NCI-H1092 treated with DMSO at 0.1 percent for 48 hours (cell line): ENCODE measurements at regions not wholly inside any gene's neighbourhood (a gene's known extent, or its start where the extent isn't known, plus 50 kb on each side); places are given as distances from the start of the nearest gene placed in this dataset.
"Not testable (repeated sequence)": the region's sequence is repeated elsewhere in the genome, so short reads cannot be mapped to it uniquely, and the experiment has no call there.

ENCODE experiments used
- DNase-seq: peaks from one replicate; lab custom pipeline; 2025; lab: John Stamatoyannopoulos, UW

DNA sequence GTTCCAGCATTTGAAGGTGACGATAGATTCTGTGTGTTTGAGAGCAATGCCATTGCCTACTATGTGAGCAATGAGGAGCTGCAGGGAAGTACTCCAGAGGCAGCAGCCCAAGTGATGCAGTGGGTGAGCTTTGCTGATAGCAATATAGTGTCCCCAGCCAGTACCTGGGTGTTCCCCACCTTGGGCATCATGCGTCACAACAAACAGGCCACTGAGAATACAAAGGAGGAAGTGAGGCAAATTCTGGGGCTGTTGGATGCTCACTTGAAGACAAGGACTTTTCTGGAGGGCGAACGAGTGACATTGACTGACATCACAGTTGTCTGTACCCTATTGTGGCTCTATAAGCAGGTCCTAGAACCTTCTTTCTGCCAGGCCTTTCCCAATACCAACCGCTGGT is 142.0 kb downstream of the PLS3 start:
- no peak for DNase-seq

DNA sequence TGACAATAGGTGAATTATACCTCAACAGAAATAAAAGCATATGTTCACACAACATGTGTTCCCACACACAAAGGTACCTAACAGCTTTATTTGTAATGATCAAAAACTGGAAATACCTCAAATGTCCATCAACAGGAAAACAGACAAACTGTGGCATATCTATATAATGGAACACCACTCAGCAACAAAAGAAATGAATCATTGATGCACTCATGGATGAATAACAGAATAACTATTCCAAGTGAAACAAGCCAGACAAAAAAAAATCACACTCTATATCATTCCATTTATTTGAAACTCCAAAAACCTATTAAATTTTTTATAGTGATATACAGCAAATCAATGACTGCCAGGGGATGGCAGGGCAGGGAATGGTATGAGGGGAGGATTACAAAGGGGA is 148.1 kb downstream of the PLS3 start:
- no peak for DNase-seq

DNA sequence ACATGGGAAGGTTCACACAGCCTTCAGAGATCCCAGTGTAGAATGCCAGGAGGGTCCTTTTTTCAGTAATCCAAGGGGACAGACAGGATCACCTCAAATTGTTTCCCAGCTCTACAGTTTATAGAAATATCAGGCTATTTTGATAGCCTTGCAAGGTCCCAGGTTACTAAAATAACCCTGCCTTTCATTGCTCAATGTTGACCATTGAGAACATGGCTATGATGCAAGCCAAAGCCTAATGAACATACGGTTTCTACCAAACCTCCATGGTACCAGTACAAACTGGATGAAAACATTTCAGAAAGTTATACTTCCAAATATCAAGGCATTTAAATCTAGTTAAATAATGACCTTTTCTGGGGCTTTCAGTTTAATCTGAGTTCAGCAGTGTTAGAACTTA is 151.5 kb downstream of the PLS3 start:
- no peak for DNase-seq

GRCh38 chrX:115713460-115713859 is 152.5 kb downstream of the PLS3 start:
- DNase-seq = no peak

- DNase-seq = peak; percentile 40
These were observed 158.2 kb downstream of the PLS3 start for GRCh38 chrX:115719171-115719570.

GRCh38 chrX:115722724-115723433 is 161.9 kb downstream of the PLS3 start:
- not testable (repeated sequence) for DNase-seq

DNA sequence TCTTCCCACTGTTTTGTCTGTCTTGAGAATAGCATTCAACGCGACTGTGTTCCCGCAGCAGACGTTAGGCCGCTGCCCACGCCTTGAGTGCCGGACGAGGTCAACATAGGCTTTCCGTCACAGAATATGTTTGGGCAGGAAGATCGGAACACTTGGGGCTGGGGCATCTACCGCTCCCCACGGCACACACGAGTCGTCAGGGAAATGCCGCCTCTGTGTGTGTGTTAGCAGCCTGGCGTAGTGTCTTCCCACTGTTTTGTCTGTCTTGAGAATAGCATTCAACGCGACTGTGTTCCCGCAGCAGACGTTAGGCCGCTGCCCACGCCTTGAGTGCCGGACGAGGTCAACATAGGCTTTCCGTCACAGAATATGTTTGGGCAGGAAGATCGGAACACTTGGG is 164.4 kb downstream of the PLS3 start:
- DNase-seq = not testable (repeated sequence)

GRCh38 chrX:115727792-115728732 is 167.1 kb downstream of the PLS3 start:
- not testable (repeated sequence) for DNase-seq

DNA sequence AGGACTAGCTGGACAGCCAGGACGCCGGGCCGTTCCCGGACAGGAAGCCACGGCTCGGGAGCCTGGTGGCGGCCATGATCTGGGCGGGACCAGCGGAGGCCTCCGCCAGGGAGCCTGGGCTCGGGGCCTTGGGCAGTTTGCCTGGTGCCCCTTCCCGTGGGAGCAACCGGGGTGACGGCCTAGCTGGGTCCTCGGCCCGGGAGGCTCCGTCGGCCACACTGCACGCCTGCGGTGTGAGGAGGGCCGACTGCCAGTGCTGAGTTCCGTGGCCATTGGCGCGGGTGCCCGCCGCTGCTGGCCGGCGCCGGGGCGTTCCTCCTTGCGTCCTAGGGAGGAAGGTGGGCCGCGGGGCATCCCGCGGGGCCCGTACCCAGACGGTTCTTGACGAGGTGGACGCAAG is 171.6 kb downstream of the PLS3 start:
- DNase-seq = not testable (repeated sequence)

GRCh38 chrX:115735269-115735668 is 174.3 kb downstream of the PLS3 start:
- not testable (repeated sequence) for DNase-seq
